AG04450 (cell line): ENCODE measurements at regions not wholly inside any gene's neighbourhood (a gene's known extent, or its start where the extent isn't known, plus 50 kb on each side); places are given as distances from the start of the nearest gene placed in this dataset.

Source experiments
- CTCF ChIA-PET: fragments of 300-600, 350-600 bp; formaldehyde crosslinking; extraction: SDS; loops from one replicate; lab custom pipeline; 2022; ENCODE audit warnings: antibody characterized with exemption, inconsistent platforms; lab: Charles Lee
- POLR2A ChIA-PET: fragments of 350-600 bp; formaldehyde crosslinking; extraction: SDS; loops from one replicate; lab custom pipeline; 2021; ENCODE audit warnings: antibody characterized with exemption, inconsistent platforms; lab: Yijun Ruan, JAX
- DNase-seq: peaks from one replicate; pipeline ENCODE4 v3.0.0-alpha.2; 2011; ENCODE audit warnings: low read depth, low spot score
- H3K27ac ChIP-seq: one replicate; pipeline ENCODE4 v1.5.1; 2012; ENCODE audit warnings: low read depth, low read length, control low read depth
- H3K27me3 ChIP-seq: one replicate; pipeline ENCODE4 v1.6.0; 2012; ENCODE audit warnings: low read length; ENCODE audit not compliant: control insufficient read depth, insufficient read depth
- H3K4me3 ChIP-seq: 2 replicates; pipeline ENCODE4 v1.5.1; 2011; ENCODE audit warnings: mild to moderate bottlenecking, low read depth, low read length, control low read depth
- H3K9me3 ChIP-seq: 2 replicates; pipeline ENCODE4 v1.5.1; 2012; ENCODE audit warnings: low read length; ENCODE audit not compliant: control insufficient read depth, insufficient read depth
- TF ChIP-seq, protein P1 (sequence below): IDR thresholded peaks from 2 replicates; pipeline ENCODE4 v1.5.1; 2011; ENCODE audit warnings: low read depth, low read length, control low read depth, inconsistent platforms

GRCh38 chr13:112247471-112248405, 128.4 kb upstream of the SPACA7 start:
- DNase-seq: no peak
- Histone ChIP-seq H3K27me3 (no peaks in the 10 kb centered on the region), H3K27ac (no peak overlapping the region), H3K9me3 (peaks cover 86% of the 10 kb centered on the region), H3K4me3 (no peak overlapping the region)
- TF ChIP-seq, protein P1, sequence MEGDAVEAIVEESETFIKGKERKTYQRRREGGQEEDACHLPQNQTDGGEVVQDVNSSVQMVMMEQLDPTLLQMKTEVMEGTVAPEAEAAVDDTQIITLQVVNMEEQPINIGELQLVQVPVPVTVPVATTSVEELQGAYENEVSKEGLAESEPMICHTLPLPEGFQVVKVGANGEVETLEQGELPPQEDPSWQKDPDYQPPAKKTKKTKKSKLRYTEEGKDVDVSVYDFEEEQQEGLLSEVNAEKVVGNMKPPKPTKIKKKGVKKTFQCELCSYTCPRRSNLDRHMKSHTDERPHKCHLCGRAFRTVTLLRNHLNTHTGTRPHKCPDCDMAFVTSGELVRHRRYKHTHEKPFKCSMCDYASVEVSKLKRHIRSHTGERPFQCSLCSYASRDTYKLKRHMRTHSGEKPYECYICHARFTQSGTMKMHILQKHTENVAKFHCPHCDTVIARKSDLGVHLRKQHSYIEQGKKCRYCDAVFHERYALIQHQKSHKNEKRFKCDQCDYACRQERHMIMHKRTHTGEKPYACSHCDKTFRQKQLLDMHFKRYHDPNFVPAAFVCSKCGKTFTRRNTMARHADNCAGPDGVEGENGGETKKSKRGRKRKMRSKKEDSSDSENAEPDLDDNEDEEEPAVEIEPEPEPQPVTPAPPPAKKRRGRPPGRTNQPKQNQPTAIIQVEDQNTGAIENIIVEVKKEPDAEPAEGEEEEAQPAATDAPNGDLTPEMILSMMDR: no peak
- ChIA-PET POLR2A (no interaction called here), CTCF (no interaction called here)

- ChIA-PET CTCF (no interaction called here), POLR2A (no interaction called here)
- TF ChIP-seq, protein P1: no peak
- no peak overlapping the region for H3K27ac ChIP-seq
- no peaks in the 10 kb centered on the region for H3K27me3 ChIP-seq
- no peak overlapping the region for H3K4me3 ChIP-seq
- no peak for DNase-seq
- H3K9me3 ChIP-seq: peaks cover 90% of the 10 kb centered on the region
These were observed 127.8 kb upstream of the SPACA7 start for GRCh38 chr13:112248406-112248760.

DNA sequence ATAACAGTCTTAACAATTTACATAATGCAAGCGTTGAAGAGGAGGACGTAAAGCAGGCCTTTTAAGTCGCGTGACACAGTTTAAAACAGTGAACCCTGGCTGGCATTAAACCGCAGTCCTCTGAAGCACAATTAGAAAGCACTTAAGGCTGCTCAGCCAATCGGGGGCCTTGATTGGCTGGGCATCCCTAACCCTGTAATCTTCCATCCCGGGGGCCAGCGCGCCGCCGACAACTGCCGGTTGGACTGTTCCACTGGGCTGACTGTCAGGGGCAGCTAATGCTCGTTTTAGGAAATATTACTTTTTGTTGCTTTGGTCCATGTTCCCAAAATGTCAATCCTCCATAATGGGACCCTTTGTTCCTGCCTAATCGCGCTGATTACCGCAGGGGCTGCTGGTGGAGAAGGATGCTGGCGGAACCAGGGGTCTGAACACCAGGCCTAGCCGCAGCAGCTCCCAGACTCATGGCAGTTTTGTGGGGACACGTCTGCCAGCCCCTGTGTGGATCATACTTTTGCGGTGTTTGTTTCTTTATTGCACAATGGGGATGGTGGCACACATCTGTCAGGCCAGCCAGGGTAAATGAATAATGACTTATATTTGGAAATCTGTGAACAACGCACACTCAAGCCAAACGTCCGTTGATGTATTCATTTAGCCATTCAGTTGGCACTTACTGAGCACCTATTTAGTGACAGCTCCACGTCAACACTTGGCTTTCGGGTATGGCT, 127.1 kb upstream of the SPACA7 start:
- ChIA-PET CTCF (no interaction called here), POLR2A (no interaction called here)
- H3K9me3 ChIP-seq: peaks cover 95% of the 10 kb centered on the region

GRCh38 chr13:112249644-112250610, 126.2 kb upstream of the SPACA7 start:
- ChIA-PET CTCF (no interaction called here), POLR2A (no interaction called here)

More for the DNA sequence above, 127.1 kb upstream of the SPACA7 start:
- H3K27ac ChIP-seq: no peak overlapping the region
- H3K27me3 ChIP-seq: no peaks in the 10 kb centered on the region
- TF ChIP-seq, protein P1: no peak
- H3K4me3 ChIP-seq: no peak overlapping the region
- no peak for DNase-seq

More at GRCh38 chr13:112249644-112250610, 126.2 kb upstream of the SPACA7 start:
- Histone ChIP-seq H3K27me3 (no peaks in the 10 kb centered on the region), H3K27ac (no peak overlapping the region), H3K9me3 (peaks cover 94% of the 10 kb centered on the region), H3K4me3 (no peak overlapping the region)
- DNase-seq: no peak
- TF ChIP-seq, protein P1: no peak
